ENCODE measurements at regions not wholly inside any gene's neighbourhood (a gene's known extent, or its start where the extent isn't known, plus 50 kb on each side); places are given as distances from the start of the nearest gene placed in this dataset.
"Not testable (repeated sequence)": the region's sequence is repeated elsewhere in the genome, so short reads cannot be mapped to it uniquely, and the experiment has no call there.

DNA sequence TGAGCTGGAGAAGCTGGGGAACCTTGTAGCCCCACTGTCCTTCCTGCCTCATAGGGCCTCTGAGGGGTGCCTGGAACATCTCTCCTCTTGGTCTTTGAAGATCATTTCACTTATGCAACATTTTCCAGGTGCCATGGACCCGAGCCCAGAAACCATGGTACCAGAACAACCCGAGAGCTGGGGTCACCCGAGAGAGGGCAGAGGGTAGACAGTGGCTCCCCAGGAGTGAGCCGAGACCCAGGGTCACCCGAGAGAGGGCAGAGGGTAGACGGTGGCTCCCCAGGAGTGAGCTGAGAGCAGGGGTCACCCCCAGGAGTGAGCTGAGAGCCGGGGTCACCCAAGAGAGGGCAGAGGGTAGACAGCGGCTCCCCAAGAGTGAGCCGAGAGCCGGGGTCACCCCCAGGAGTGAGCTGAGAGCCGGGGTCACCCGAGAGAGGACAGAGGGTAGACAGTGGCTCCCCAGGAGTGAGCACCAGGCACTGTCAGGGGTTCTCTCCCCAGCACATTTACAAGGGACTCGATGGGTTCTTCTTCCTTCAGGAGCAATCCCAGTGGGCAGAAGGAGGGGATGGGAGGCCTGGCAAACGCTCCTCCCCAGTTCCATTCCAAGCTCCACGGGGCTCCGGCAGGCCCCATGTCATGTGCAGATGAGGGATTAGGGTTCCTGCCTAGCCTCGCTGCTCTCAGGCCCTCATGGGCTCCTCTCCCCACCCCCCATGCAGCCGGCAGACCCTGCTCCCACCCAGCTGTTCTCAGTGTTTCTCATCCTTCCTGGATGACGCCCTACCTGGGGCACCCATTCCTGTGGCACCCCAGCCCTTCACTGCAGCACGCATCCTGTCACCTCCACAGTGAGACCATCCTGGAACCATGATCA is 163.5 kb downstream of the RTP5 start:
- in situ Hi-C loops (cut with HindIII; ENCODE audit: low pct_ligation_motif_present, low pct_unique_long_range_greater_than_20kb, low sequenced_read_pairs), result no loop called here
- DNase-seq, result no peak

DNA sequence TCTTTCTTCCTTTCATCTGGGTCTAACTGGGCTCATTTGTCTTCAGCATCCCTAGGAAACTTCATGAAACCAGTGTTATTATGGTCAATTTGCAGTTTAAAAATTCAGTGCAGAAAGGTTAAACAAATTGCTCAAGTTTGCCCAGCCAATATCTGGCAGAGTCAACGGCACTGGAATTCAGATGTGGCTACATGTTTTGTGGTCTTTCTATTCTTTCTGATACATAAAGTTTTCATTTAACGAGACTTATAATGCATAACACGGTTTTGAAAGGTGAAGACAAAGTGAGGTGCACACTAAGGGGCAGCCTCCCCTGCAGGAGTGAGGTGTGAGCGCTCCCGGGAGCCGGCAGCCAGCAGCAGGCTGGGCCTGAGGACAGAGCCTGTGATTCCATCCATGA is 164.6 kb downstream of the RTP5 start:
- no peak for DNase-seq
- in situ Hi-C loops (cut with HindIII; ENCODE audit: low pct_ligation_motif_present, low pct_unique_long_range_greater_than_20kb, low sequenced_read_pairs), result no loop called here

DNA sequence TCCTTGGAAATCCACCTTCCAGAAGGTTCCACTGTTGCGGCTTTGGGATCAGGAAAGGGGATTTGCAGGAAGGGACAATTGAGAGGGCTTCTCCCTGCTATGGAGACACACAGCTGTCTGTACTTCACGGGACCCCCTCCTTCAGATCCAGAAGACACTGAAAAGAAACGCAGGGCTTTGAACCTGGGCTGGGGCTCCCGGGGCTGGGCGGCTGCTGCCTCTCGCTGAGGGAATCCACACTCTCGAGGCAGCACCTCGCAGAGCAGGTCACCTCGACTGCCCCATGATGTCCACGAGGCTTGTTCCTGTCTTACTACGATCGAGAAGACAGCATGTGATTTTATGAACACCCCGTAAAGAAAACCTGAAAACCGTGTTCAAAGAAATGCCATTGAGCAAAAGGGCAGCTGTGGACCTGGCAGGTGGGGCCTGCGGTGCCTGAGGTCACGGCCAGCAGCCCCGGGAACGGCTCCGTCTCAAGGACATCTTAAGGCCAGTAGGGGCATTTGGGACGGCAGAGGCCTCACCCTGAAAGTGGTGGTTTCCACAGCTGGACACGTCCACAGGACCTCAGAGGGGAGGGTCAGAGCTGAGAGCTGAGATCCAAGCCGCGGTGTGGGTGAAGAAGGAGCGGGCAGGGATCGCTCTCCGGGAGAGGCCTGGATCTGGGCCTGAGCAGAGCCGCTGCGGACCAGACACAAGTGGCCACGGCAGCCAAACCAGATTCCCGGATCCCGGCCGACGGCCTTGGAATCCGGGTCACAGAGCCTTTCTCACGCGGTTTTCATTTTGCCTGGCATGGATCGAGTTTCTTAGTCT is 165.7 kb downstream of the RTP5 start:
- in situ Hi-C loops (cut with HindIII; ENCODE audit: low pct_ligation_motif_present, low pct_unique_long_range_greater_than_20kb, low sequenced_read_pairs), result no loop called here
- no peak for DNase-seq

DNA sequence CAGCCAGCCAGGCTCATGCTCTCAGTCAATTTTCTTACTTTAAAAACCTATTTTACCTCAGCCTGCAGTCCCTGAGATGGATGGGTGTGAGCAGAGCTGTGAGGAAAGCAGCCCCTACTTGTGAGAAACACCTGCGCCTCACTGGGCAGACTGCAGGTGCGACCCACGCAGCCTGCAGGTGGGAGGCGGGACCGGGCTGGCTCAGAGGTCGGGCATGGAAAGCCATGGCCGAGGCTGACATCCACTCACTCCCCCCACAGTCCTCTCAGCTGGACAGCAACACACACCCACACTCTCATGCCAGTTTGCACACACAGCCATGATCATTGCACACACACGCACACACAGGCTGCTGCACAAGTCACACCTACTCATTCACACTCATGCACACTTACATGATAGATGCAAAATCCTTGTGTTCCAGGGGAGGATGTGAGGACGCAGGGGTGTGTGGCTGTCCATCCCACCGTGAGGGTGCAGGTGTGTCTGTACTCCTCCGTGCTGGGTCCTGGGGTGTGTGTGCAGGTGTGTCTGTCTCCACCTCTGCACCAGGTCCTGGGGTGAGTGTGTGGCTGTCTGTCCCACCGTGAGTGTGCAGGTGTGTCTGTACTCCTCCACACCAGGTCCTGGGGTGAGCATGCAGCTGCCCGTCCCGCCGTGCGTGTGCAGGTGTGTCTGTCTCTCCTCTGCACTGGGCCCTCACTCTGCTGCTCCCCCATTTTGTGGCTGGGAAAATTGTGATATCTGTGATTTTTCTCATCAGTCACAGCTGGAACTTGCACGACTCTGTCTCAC is 166.5 kb downstream of the RTP5 start:
- DNase-seq, result no peak
- in situ Hi-C loops (cut with HindIII; ENCODE audit: low pct_ligation_motif_present, low pct_unique_long_range_greater_than_20kb, low sequenced_read_pairs), result no loop called here

DNA sequence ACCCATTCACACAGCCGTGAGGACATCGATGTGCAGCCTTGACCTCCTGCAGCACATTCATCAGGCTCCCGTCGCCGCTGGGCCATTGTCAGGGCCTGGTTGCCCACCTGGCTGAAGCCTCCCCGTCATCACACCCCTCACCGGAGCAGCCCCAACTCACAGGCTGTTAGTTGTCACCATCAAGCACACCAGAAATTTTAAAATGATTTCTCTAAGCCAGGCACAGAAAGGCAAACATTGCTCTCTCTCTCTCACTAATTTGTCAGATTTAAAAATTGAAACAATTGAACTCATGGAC is 167.1 kb downstream of the RTP5 start:
- in situ Hi-C loops (cut with HindIII; ENCODE audit: low pct_ligation_motif_present, low pct_unique_long_range_greater_than_20kb, low sequenced_read_pairs), result no loop called here
- DNase-seq, result no peak

DNA sequence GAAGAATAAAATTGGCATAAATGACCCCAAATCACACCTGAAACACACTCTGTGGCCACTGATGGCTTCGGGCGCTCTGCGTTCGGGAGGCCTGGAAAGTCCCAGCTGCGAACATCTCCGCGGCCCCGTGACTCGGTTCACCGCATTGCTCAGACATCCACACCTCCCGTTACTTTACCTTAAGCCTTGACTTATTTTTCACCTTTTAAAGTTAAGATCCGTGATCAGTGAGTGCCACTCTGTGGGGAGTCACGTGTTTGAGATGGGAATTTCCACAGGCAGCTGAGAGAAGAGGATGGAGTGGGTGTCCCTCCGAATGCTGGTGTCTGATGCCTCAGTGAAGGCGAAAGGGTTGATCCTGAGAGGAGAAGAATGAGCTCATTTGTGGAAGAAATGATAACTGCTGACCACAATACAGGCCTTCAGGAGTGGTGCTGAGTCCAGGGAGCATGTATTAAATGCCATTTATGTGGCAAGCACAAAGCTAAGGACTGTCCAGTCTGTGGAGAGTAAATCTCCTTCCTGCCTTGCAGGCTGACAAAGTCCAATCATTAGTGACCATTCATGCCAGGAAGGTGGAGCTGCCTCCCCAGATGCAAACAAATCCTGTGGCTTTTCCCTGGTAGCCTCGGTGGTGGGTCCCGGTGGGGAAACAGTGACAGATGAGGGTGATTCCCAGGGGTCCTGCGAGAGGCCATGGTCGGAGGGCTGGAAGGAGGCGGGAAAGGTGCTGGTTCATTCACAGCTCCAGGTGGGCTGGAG is 168.8 kb downstream of the RTP5 start:
- no peak for DNase-seq
- in situ Hi-C loops (cut with HindIII; ENCODE audit: low pct_ligation_motif_present, low pct_unique_long_range_greater_than_20kb, low sequenced_read_pairs), result no loop called here

DNA sequence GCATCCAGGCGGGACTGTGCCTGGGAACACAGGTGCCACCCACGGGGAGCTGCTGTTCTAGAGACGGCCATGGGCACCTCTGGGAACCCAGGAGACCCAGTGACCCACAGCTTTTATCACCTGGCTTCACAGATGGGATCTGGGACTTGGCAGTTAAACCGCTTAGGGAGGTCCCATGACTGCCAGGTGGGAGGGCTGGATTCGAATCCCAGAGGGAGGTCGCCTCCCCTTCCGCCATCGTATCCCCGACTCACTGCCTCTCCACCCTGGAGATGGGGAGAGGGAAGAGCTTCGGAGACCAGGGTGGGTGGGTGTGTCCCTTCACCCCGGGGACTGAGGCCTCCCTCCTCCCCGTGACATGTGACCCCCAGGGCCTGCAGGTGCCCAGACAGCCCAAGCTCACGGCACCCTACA is 169.4 kb downstream of the RTP5 start:
- in situ Hi-C loops (cut with HindIII; ENCODE audit: low pct_ligation_motif_present, low pct_unique_long_range_greater_than_20kb, low sequenced_read_pairs), result no loop called here
- no peak for DNase-seq

DNA sequence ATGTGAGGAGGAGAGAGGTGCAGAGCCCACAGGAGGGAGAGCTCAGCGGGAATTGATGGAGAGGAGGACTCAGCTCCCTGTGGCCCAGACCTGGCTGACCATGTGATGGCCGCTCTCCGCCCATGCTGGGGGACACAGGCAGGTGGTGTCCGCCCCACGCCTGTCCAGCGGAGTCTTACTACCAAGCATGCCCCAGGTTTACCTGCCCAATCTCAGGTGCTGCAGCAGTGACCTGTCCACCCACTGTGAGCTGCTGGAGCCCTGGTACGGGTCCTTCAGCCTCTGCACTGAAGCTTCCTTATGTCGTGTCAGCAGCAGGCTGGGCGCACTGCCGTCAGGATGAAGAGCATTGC is 170.8 kb downstream of the RTP5 start:
- in situ Hi-C loops (cut with HindIII; ENCODE audit: low pct_ligation_motif_present, low pct_unique_long_range_greater_than_20kb, low sequenced_read_pairs), result no loop called here
- no peak for DNase-seq

DNA sequence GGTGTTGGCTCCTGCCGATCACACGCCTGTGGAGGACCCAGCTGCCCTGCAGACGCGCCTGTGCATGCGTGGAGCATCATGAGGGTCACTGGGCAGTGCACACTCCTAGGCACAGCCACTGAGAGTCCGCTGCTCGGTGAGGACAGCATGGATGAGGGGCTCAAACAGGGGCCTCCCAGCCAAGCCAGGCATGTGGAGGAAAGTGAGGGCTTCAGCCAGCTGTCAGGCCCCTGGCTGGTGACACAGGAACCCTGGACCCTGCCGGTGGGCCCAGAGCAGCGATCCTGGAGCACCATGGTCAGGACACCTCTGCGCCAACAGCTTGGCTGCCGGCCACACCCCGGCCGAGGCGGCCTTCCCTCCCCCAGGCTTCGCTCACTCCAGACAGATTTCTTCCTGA is 171.2 kb downstream of the RTP5 start:
- in situ Hi-C loops (cut with HindIII; ENCODE audit: low pct_ligation_motif_present, low pct_unique_long_range_greater_than_20kb, low sequenced_read_pairs), result no loop called here
- no peak for DNase-seq

DNA sequence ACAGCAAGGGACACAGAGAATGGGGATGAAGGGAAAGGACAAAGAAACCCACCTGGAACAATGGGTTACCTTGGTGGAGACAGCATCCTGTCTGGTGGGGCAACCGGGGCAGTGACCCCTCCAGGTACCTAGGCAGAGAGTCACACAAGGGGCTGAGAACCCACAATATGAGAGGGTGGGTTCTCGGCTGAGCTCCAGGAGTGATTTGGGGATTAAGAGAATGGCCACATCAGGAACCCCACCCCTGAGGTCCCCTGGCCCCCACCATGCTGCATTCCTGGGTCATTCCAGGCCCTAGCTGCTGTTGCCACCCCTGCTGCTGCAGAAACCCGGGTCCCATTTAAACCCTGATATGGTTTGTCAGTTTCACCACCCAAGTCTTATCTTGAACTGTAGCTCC is 172.3 kb downstream of the RTP5 start:
- in situ Hi-C loops (cut with HindIII; ENCODE audit: low pct_ligation_motif_present, low pct_unique_long_range_greater_than_20kb, low sequenced_read_pairs), result no loop called here
- DNase-seq, result no peak

DNA sequence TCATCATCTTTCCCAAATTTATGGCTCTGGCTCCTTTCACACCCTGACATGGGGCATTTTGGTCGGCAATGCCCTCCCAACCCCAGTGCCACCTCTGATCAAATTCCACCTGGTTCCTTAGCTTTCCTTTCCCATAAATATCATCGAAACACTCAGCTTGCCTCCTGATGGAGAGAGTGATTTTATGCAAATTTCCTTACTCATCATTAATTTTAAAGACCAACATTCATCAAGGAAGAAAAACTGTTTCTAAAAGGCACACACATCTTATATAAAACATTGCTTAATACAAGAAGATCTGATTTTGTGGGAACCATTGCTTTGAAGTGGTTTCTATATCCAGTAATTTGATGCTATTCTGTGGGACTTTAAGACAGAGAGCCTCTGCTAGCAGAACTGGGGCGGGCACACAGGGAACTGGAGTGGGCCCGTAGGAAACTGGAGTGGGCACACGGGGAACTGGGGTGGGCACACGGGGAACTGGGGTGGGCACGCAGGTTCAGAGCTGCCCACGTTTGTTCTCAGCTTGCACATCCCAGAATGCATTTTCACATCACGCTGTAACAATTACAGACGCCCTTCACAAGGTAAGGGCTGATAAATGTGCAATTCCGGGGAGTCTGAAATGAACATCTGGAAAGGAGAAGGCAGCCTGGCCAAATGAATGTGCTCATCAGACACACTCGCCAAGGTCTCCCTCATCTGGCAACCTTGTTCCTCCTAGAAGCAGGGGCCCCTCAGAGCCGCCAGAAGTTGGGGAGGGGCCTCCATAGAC is 174.2 kb downstream of the RTP5 start:
- in situ Hi-C loops (cut with HindIII; ENCODE audit: low pct_ligation_motif_present, low pct_unique_long_range_greater_than_20kb, low sequenced_read_pairs), result no loop called here

DNA sequence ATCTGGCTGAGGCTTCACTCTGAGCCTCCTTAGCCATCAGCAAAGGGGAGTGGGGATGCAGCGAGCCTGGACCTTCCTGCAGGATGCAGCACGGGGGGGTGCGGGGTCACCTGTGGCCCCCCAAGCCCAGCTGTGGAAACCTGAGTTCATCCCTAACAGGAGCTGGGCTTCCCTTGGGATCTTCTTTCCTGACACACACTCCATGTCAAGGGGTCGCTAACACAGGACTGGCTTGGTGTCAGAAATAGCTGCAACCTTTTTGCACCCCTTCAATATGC is 174.7 kb downstream of the RTP5 start:
- in situ Hi-C loops (cut with HindIII; ENCODE audit: low pct_ligation_motif_present, low pct_unique_long_range_greater_than_20kb, low sequenced_read_pairs), result no loop called here

More for the DNA sequence above, 174.2 kb downstream of the RTP5 start:
- DNase-seq, result no peak

DNA sequence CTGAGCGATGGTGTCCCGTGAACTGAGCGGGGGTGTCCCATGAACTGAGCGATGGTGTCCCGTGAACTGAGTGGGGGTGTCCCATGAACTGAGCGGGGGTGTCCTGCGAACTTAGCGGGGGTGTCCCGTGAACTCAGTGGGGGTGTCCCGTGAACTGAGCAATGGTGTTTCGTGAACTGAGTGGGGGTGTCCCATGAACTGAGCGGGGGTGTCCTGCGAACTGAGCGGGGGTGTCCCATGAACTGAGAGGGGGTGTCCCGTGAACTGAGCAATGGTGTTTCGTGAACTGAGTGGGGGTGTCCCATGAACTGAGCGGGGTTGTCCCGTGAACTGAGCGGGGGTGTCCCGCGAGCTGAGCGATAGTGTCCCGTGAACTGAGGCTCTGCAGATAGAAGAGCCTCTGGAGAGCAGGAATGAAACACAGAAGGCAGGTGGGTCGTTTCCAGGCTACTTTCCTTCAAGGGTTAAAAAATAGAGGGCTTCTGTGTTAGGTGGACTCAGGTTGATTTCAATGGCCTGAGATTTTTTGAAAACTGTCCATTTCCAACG is 176.1 kb downstream of the RTP5 start:
- DNase-seq; in situ Hi-C loops (cut with HindIII; ENCODE audit: low pct_ligation_motif_present, low pct_unique_long_range_greater_than_20kb, low sequenced_read_pairs): not testable (repeated sequence)

More for the DNA sequence above, 174.7 kb downstream of the RTP5 start:
- DNase-seq, result no peak

DNA sequence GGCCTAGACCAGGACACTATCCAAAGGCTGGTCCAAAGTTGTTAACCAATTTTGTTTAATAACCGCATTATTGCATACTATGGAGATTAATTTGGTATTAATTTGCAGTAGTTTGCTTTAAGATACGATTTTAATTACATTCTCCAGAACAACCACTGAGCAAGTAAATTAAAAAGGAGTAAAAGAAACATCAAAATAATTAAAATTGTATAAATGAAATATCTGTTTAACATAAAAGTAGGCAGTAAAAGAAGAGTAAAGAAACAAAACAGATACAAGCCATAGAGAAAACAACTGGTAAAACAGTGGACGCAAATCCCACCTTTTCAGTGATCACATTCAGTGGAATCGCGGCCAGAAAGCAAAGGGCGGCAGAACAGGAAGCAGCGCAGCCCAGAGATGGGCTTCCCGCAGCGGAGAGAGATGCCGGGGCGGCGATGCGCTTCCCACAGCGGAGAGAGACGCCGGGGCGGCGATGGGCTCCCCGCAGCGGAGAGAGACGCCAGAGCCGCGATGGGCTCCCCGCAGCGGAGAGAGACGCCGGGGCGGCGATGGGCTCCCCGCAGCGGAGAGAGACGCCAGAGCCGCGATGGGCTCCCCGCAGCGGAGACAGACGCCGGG is 176.8 kb downstream of the RTP5 start:
- DNase-seq, result no peak
- in situ Hi-C loops (cut with HindIII; ENCODE audit: low pct_ligation_motif_present, low pct_unique_long_range_greater_than_20kb, low sequenced_read_pairs), result no loop called here

DNA sequence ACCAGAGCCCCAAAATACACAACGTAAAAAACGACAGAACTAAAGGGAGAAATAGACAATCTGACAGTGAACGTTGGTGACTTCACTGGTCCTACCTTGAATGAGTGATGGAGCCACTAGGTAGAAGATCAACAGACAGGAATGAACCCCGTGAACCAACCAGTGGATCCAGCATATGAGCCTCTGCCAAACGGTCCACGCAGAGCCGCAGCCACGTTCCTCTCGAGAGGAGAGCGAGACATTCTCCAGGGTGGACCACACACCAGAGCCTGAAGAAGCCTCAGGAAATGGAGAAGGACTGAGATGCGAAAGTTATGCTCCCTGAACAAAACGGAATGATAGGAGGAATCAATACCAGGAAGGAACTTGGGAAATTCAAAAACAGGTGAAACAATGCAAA is 178.4 kb downstream of the RTP5 start:
- in situ Hi-C loops (cut with HindIII; ENCODE audit: low pct_ligation_motif_present, low pct_unique_long_range_greater_than_20kb, low sequenced_read_pairs), result no loop called here
- DNase-seq, result no peak

DNA sequence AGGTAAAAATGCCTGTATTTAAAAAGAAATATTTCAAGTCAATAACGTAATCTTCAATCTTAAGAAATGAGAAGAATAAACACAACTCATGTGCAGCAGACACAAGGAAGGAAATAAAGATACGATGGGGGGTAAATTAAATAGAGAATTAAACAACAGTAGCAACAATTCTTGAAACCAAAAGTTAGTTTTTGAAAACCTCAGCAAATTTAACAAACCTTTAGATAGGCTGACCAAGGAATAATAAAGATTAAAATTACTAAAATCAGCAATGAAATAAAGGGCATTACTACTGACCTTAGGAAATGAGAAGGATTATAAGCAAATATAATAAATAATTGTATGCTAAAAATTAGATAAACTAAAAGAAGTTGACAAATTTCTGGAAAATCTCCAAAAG is 178.9 kb downstream of the RTP5 start:
- in situ Hi-C loops (cut with HindIII; ENCODE audit: low pct_ligation_motif_present, low pct_unique_long_range_greater_than_20kb, low sequenced_read_pairs), result no loop called here
- DNase-seq, result no peak

DNA sequence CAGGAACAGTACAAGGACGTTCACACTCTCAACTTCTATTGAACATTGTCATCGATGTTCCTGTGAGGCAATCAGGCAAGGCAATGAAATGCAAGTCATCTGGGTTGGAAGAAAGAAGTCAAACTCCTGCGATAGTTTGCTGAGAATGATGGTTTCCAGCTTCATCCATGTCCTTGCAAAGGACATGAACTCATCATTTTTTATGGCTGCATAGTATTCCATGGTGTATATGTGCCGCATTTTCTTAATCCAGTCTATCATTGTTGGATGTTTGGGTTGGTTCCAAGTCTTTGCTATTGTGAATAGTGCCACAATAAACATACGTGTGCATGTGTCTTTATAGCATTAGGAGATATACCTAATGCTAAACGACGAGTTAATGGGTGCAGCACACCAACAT is 180.0 kb downstream of the RTP5 start:
- in situ Hi-C loops (cut with HindIII; ENCODE audit: low pct_ligation_motif_present, low pct_unique_long_range_greater_than_20kb, low sequenced_read_pairs); DNase-seq: not testable (repeated sequence)
